NCI-H446 treated with DMSO at 0.1 percent for 48 hours (cell line): ENCODE measurements at regions not wholly inside any gene's neighbourhood (a gene's known extent, or its start where the extent isn't known, plus 50 kb on each side); places are given as distances from the start of the nearest gene placed in this dataset.
"Not testable (repeated sequence)": the region's sequence is repeated elsewhere in the genome, so short reads cannot be mapped to it uniquely, and the experiment has no call there.

Experiments used
- DNase-seq: peaks from one replicate; lab custom pipeline; 2025; lab: John Stamatoyannopoulos, UW

- no peak for DNase-seq
Measured at GRCh38 chr5:109630093-109630492, 59.6 kb upstream of the MAN2A1 start.

GRCh38 chr5:109628591-109628990 is 61.1 kb upstream of the MAN2A1 start:
- DNase-seq, result no peak

- DNase-seq, result not testable (repeated sequence)
Measured at GRCh38 chr5:109621266-109621665, 68.5 kb upstream of the MAN2A1 start.

GRCh38 chr5:109620651-109621050 is 69.1 kb upstream of the MAN2A1 start:
- no peak for DNase-seq

- DNase-seq, result no peak
Measured at GRCh38 chr5:109619606-109620005, 70.1 kb upstream of the MAN2A1 start.

- no peak for DNase-seq
Measured at GRCh38 chr5:109619021-109619460, 70.7 kb upstream of the MAN2A1 start.

- no peak for DNase-seq
Measured at GRCh38 chr5:109614981-109615380, 74.7 kb upstream of the MAN2A1 start.

- DNase-seq, result peak; percentile 91
Measured at GRCh38 chr5:109614301-109614700, 75.4 kb upstream of the MAN2A1 start.

GRCh38 chr5:109612278-109612905 is 77.3 kb upstream of the MAN2A1 start:
- no peak for DNase-seq

GRCh38 chr5:109611505-109611904 is 78.2 kb upstream of the MAN2A1 start:
- DNase-seq, result peak; percentile 14

- DNase-seq, result no peak
Measured at GRCh38 chr5:109611061-109611460, 78.7 kb upstream of the MAN2A1 start.

GRCh38 chr5:109610581-109610980 is 79.1 kb upstream of the MAN2A1 start:
- DNase-seq, result no peak

GRCh38 chr5:109605207-109605730 is 84.5 kb upstream of the MAN2A1 start:
- DNase-seq, result no peak

GRCh38 chr5:109604758-109605157 is 85.0 kb upstream of the MAN2A1 start:
- DNase-seq, result no peak

GRCh38 chr5:109601736-109602135 is 88.0 kb upstream of the MAN2A1 start:
- no peak for DNase-seq

- no peak for DNase-seq
Measured at GRCh38 chr5:109597893-109598292, 91.8 kb upstream of the MAN2A1 start.

- DNase-seq, result no peak
Measured at GRCh38 chr5:109594217-109594616, 95.5 kb upstream of the MAN2A1 start.

GRCh38 chr5:109590799-109591198 is 98.9 kb upstream of the MAN2A1 start:
- DNase-seq, result no peak

- no peak for DNase-seq
Measured at GRCh38 chr5:109589986-109590385, 99.7 kb upstream of the MAN2A1 start.

- DNase-seq, result no peak
Measured at GRCh38 chr5:109589239-109589638, 100.5 kb upstream of the MAN2A1 start.

- DNase-seq, result no peak
Measured at GRCh38 chr5:109588281-109589035, 101.3 kb upstream of the MAN2A1 start.

GRCh38 chr5:109584986-109585599 is 104.6 kb upstream of the MAN2A1 start:
- DNase-seq, result no peak

GRCh38 chr5:109580225-109580624 is 109.5 kb upstream of the MAN2A1 start:
- no peak for DNase-seq
